WTC11 (cell line): ENCODE measurements at regions not wholly inside any gene's neighbourhood (a gene's known extent, or its start where the extent isn't known, plus 50 kb on each side); places are given as distances from the start of the nearest gene placed in this dataset.

ENCODE experiments used
- AFF4 ChIP-seq: sonication (generic); formaldehyde crosslinking; IDR thresholded peaks from 2 replicates; pipeline ENCODE4 v1.8.1; 2023; ENCODE audit warnings: mild to moderate bottlenecking, missing genetic modification reagents, borderline replicate concordance
- ATF2 ChIP-seq: sonication (generic); formaldehyde crosslinking; IDR thresholded peaks from 2 replicates; pipeline ENCODE4 v1.8.1; 2022; ENCODE audit warnings: low read depth, missing genetic modification reagents, borderline replicate concordance
- CREM ChIP-seq: sonication (generic); formaldehyde crosslinking; IDR thresholded peaks from 2 replicates; pipeline ENCODE4 v1.8.1; 2022; ENCODE audit warnings: mild to moderate bottlenecking, missing genetic modification reagents, moderate library complexity
- KAT7 ChIP-seq: sonication (generic); formaldehyde crosslinking; IDR thresholded peaks from 2 replicates; pipeline ENCODE4 v1.8.1; 2023; ENCODE audit warnings: missing genetic modification reagents, mild to moderate bottlenecking, borderline replicate concordance
- NFYB ChIP-seq: sonication (generic); formaldehyde crosslinking; conservative IDR thresholded peaks from 2 replicates; pipeline ENCODE4 v1.8.0; 2022; ENCODE audit warnings: low read depth, missing genetic modification reagents
- NR3C1 ChIP-seq: sonication (generic); formaldehyde crosslinking; conservative IDR thresholded peaks from 2 replicates; pipeline ENCODE4 v1.8.1; 2023; ENCODE audit warnings: low read depth, mild to moderate bottlenecking, missing genetic modification reagents
- PRDM15 ChIP-seq: sonication (generic); formaldehyde crosslinking; IDR thresholded peaks from 2 replicates; pipeline ENCODE4 v1.8.0; 2022; ENCODE audit warnings: missing genetic modification reagents
- TF ChIP-seq, protein P1 (sequence below): sonication (generic); formaldehyde crosslinking; IDR thresholded peaks from 2 replicates; pipeline ENCODE4 v1.8.0; 2022; ENCODE audit warnings: mild to moderate bottlenecking, missing genetic modification reagents
- TF ChIP-seq, protein P2 (sequence below): sonication (generic); formaldehyde crosslinking; IDR thresholded peaks from 2 replicates; pipeline ENCODE4 v1.8.1; 2022; ENCODE audit warnings: mild to moderate bottlenecking, missing genetic modification reagents, moderate library complexity, borderline replicate concordance
- TF ChIP-seq, protein P3 (sequence below): sonication (generic); formaldehyde crosslinking; IDR thresholded peaks from 2 replicates; pipeline ENCODE4 v1.8.0; 2023; ENCODE audit warnings: missing genetic modification reagents, mild to moderate bottlenecking, borderline replicate concordance

DNA sequence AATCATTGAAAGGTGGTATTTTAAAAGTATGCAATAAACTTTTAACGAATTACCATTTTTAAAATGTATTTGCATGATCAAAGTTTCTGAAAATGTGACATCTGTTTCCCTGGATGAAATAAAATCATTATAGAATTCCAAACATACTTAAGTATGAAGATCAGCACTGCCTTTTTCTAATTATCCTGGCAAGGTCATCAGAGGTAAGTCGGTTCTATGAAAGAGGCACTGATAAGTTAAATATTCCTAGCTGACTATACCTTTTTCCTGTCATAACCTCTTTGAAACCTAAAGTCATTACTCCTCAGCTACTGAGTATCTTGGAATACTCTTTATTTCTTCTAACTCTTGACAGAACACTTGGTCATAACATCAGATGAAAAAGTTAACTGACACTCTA, 406.1 kb upstream of the ALCAM start (continued):
- TF ChIP-seq, protein P1, sequence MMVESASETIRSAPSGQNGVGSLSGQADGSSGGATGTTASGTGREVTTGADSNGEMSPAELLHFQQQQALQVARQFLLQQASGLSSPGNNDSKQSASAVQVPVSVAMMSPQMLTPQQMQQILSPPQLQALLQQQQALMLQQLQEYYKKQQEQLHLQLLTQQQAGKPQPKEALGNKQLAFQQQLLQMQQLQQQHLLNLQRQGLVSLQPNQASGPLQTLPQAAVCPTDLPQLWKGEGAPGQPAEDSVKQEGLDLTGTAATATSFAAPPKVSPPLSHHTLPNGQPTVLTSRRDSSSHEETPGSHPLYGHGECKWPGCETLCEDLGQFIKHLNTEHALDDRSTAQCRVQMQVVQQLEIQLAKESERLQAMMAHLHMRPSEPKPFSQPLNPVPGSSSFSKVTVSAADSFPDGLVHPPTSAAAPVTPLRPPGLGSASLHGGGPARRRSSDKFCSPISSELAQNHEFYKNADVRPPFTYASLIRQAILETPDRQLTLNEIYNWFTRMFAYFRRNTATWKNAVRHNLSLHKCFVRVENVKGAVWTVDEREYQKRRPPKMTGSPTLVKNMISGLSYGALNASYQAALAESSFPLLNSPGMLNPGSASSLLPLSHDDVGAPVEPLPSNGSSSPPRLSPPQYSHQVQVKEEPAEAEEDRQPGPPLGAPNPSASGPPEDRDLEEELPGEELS (CRISPR knock-in tag) = no peak
- no peak for TF ChIP-seq NR3C1 (CRISPR knock-in tag)
- TF ChIP-seq CREM (CRISPR knock-in tag) = no peak
- no peak for TF ChIP-seq ATF2
- TF ChIP-seq, protein P2, sequence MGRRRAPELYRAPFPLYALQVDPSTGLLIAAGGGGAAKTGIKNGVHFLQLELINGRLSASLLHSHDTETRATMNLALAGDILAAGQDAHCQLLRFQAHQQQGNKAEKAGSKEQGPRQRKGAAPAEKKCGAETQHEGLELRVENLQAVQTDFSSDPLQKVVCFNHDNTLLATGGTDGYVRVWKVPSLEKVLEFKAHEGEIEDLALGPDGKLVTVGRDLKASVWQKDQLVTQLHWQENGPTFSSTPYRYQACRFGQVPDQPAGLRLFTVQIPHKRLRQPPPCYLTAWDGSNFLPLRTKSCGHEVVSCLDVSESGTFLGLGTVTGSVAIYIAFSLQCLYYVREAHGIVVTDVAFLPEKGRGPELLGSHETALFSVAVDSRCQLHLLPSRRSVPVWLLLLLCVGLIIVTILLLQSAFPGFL = no peak
- TF ChIP-seq, protein P3, sequence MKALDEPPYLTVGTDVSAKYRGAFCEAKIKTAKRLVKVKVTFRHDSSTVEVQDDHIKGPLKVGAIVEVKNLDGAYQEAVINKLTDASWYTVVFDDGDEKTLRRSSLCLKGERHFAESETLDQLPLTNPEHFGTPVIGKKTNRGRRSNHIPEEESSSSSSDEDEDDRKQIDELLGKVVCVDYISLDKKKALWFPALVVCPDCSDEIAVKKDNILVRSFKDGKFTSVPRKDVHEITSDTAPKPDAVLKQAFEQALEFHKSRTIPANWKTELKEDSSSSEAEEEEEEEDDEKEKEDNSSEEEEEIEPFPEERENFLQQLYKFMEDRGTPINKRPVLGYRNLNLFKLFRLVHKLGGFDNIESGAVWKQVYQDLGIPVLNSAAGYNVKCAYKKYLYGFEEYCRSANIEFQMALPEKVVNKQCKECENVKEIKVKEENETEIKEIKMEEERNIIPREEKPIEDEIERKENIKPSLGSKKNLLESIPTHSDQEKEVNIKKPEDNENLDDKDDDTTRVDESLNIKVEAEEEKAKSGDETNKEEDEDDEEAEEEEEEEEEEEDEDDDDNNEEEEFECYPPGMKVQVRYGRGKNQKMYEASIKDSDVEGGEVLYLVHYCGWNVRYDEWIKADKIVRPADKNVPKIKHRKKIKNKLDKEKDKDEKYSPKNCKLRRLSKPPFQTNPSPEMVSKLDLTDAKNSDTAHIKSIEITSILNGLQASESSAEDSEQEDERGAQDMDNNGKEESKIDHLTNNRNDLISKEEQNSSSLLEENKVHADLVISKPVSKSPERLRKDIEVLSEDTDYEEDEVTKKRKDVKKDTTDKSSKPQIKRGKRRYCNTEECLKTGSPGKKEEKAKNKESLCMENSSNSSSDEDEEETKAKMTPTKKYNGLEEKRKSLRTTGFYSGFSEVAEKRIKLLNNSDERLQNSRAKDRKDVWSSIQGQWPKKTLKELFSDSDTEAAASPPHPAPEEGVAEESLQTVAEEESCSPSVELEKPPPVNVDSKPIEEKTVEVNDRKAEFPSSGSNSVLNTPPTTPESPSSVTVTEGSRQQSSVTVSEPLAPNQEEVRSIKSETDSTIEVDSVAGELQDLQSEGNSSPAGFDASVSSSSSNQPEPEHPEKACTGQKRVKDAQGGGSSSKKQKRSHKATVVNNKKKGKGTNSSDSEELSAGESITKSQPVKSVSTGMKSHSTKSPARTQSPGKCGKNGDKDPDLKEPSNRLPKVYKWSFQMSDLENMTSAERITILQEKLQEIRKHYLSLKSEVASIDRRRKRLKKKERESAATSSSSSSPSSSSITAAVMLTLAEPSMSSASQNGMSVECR (CRISPR knock-in tag) = no peak
- TF ChIP-seq PRDM15 (CRISPR knock-in tag) = no peak
- TF ChIP-seq AFF4 (CRISPR knock-in tag) = no peak
- no peak for TF ChIP-seq KAT7 (CRISPR knock-in tag)
- no peak for TF ChIP-seq NFYB (CRISPR knock-in tag)
